GM12872 (cell line): ENCODE measurements at regions not wholly inside any gene's neighbourhood (a gene's known extent, or its start where the extent isn't known, plus 50 kb on each side); places are given as distances from the start of the nearest gene placed in this dataset.
A peak's percentile ranks its signal among the peaks of the same experiment; 100 is the strongest.

ENCODE experiments used
- TF ChIP-seq, protein P1 (sequence below): IDR thresholded peaks from 3 replicates; pipeline ENCODE4 v1.5.1; 2011; ENCODE audit warnings: low read depth, mild to moderate bottlenecking, low read length, moderate library complexity; ENCODE audit not compliant: insufficient read depth

DNA sequence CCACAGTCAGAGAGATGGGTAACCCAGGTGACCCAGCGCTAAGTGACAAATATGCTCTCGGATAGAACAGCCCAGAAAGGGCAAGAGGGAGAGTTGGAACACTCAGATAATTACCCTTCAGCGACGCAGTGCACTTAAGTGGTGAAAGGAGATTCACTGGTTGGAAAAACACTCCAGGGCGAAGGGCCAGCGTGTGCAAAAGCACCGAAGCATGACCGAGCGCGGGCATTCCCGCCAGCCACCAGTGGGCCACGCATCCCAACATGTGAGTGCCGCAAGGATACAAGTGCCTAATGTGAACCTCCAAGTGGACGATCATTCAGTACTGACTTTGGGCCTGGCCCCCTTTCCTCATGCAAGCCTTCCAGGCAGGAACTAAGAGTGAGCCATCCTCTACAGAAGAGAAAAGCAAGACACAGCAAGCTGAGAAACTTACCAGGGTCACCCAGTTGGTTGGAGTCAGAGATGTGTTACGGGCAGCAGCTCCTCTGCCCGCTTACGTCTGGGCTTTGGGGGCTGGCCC, 258.4 kb downstream of the C16orf95 start:
- TF ChIP-seq, protein P1, sequence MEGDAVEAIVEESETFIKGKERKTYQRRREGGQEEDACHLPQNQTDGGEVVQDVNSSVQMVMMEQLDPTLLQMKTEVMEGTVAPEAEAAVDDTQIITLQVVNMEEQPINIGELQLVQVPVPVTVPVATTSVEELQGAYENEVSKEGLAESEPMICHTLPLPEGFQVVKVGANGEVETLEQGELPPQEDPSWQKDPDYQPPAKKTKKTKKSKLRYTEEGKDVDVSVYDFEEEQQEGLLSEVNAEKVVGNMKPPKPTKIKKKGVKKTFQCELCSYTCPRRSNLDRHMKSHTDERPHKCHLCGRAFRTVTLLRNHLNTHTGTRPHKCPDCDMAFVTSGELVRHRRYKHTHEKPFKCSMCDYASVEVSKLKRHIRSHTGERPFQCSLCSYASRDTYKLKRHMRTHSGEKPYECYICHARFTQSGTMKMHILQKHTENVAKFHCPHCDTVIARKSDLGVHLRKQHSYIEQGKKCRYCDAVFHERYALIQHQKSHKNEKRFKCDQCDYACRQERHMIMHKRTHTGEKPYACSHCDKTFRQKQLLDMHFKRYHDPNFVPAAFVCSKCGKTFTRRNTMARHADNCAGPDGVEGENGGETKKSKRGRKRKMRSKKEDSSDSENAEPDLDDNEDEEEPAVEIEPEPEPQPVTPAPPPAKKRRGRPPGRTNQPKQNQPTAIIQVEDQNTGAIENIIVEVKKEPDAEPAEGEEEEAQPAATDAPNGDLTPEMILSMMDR: no peak

DNA sequence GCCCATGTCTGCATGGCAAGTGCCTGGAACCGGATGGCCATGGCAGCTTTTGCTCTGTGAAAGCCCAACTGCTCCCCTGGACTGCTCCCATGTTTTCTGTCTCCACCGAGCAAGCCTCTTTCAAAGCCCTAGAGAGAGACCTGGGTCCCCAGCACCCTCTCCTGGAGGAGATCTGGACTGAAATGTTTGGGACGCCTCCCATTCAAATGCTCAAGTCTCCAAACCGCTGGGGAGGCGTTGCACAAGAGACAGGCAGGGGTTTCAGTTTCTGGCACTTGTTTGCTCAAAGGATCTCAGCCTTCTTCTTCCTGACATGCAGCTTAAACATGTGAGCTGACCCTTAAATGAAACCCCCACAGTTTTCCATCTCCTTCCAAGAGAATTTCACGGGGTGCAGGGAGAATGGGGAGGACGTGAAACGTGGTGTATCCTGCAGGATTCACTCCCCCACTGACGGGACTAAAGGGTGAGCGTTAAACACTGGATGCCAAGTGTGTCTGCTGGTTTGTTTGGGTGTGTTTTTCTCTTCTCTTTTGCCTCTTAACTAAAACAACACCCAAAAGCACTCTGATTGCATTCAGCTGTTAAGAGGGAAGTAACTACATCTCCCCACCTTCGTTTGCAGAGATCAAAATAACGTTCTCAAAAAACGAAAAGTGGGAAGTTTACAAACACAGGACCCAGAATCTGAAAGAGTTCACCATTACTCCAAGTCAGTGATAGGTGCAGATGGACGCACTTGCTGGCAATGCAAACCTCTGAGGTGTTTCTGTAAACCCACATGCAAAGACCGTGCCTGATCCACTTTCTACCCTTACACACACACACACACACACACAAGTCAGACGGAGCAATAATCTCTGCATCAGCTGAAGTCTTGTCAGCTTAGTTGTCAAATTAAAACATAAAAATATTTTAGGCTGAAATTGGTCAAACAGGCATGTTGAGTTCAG, 256.9 kb downstream of the C16orf95 start:
- TF ChIP-seq, protein P1: no peak

DNA sequence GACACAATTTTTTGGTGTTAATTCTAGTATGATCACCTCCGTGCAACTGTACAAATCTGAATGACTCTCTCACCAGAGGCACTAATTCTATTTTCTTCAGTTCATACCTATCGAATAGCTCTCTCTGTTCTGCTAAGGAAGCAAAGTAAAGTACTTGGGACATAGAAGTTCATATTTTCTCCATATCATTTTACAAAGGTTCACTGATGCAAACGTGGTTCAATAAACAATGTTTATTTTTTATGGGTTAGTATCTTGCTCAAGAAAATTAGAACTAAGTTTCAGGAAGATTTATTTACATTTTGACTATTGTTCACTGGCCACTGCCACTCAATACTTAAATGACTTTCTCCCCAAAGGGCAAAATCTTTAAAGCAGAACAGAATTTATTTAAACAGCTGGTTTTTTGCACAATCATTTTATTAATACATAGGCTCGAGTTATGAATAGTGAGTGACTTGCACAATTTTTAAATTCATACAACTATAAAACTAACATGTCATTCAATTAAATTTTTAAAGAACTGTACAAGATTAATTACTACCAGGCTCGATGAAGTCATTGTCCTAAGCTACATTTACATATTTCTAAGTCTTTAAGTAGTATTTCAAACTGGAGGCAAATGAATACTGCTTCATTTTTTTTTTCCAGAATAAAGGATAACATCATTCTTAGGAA, 255.8 kb downstream of the C16orf95 start:
- TF ChIP-seq, protein P1: no peak

DNA sequence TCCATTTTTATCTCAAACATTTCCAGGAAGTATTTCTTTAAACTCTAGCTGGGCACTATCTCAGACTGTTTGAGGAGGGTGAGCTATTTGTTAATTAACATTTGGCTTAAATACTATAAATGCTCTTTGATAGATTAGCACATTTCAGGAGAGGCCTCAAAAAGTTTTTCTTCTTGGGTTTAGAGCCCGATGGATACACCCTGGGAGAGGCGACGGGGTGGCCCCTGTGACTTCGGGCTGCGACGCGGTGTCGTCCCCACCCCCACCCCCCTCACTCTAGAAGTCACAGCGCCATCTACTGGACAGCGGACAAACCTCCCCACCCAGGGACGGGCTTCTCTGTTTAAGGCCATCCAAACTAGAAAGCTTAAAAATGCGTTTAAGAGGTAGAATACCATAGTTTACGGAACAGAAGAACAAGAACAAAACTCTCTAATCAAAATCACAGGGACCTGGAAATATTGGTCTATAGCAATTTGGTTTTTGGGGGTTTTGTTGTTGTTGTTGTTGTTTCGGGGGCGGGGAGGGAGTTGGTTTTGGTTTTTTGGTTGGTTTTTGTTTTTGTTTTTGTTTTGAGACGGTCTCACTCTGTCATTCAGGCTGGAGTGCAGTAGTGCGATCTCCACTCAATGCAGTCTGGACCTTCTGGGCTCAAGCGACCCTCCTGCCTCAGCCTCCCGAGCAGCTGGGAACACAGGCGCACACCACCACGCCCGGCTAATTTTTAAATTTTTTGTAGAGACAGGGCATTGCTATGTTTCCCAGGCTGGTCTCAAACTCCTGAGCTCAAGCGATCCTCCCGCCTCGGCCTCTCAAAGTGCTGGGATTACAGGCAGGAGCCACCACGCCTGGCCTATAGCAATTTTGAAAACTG, 254.4 kb downstream of the C16orf95 start:
- TF ChIP-seq, protein P1: peak; percentile 67

DNA sequence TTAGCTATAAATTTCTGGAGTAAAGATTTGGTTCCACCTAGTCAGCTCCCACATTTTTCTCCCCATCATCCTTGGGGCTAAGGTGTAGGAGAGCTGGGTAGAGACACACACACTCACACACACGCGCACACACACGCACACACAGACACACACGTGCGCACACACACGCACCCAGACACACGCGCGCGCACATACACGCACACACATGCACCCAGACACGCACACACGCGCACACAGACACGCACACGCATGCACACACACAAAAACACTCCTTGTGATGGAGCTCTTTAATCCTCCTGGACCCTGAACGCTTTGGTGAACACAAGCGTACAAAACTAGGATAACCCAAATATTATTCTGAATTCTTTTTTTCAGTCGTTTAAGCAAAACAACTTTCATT, 253.6 kb downstream of the C16orf95 start:
- TF ChIP-seq, protein P1: no peak

DNA sequence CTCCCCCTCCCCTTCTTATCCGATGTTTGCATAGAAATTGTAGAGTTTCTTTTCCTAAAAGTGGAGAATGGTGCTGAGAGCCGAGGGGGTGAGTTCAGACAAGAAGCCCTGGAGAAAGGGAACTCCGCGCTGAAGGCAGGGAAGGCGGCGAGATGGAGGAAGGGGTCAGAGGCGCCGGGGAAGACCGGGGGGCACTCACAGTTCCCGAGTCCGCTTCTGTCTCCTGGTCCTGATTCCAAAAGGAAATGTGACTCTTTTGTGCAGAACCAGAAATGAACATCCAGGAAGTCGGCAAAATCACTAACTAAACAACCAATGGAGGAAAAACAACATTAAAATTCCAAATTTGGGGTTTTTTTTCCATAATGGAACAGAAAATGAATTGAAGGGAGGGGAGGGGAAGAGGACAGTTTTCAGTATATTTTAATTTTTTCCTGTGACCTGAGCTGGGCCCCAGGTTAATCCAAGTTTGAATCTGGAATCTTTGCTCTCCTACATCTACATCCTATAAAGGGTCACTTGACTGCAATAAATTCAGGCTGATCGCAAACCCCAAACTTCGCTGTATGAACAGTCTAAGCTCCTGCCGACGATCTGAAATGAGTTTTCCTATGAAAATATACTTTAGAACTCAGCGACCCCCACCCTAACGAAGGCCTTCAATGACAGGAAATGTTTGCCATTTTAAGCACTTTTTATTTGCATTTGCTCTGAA, 252.3 kb downstream of the C16orf95 start:
- TF ChIP-seq, protein P1: no peak
